ENCODE measurements at regions not wholly inside any gene's neighbourhood (a gene's known extent, or its start where the extent isn't known, plus 50 kb on each side); places are given as distances from the start of the nearest gene placed in this dataset.

DNA sequence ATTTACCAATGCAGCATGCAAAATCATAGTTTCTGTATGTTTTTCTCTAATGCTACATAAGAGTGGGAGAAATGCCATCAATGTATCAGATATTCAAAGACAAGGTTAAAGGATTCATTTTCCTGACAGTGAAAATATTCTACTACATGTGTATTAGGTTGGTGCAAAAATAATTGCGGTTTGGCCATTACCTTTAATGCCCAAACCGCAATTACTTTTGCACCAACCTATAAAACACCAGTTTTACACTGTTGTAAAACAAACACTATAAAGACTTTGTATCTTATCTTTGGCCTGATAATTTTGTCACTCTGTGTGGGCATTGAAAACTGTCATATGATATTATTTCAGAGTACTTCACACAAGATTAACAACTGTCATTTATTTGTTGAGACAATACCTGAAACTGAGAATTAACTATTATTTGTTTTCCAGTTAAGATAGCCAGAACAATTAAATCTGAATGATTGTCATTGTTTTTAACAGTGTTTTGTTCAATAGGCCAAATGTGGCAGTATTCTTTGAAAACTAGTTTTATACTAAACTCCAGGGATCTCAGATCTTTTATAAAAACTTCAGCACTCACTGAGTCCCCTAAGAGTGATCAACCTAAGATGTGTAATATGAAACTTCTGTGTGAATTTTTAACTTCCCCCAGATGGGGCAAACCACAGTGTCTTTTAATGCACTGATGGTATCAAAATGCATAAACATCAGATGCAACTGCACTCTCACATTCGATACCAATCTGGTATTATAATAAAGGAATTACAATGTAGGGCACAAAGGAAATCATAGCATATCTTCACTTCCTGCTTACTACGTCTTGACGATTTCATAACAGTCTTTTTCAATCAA, 53.8 kb upstream of the FBN2 start:
- peak; percentile 41 for DNase-seq (ENCODE audit: low read depth)

DNA sequence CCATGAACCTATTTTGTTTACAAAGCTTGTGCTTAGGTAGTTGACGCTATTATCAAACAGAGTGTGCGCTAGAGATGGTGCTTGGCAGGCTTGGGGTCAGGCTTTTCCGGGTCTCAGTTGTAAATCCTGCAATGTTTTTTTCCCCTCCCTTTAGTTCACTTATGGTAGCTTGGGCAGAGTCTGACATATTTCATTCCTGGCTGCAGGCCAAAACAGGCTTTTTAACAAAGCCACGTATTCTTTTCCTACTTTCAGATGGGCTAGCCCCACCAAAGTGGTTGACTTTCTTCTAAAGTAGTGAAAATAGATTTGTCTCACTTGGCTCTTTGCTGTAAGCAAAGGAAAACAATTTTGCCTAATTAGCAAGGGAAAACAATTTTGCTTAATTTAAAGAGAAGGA, 58.0 kb upstream of the FBN2 start:
- peak; percentile 35 for DNase-seq (ENCODE audit: low read depth)

DNA sequence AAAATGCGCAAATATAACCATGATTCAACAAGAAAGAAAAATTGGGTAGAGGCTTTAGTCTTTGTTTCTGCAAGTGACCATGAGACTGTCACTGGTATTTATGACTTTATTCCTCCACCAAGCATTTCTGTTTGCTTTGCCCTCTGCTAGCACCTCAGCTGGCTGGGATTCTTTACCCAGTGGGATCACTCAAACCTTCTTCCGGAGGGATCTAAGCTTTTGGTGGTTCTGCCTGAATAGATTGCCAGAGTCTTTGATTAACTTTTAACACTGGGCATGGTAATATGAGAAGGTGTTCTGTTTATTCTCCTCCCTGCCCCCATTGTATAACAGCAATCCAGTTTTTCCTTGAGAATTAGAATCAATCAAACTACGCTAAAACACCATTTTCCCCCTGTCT, 59.1 kb upstream of the FBN2 start:
- DNase-seq (ENCODE audit: low read depth) = no peak

GRCh38 chr5:128613128-128613527, 75.1 kb upstream of the FBN2 start:
- DNase-seq (ENCODE audit: low read depth) = no peak

GRCh38 chr5:128613766-128614165, 75.7 kb upstream of the FBN2 start:
- DNase-seq (ENCODE audit: low read depth) = peak; percentile 73

- DNase-seq (ENCODE audit: low read depth) = no peak
Observed at GRCh38 chr5:128615578-128615977, 77.5 kb upstream of the FBN2 start.

DNA sequence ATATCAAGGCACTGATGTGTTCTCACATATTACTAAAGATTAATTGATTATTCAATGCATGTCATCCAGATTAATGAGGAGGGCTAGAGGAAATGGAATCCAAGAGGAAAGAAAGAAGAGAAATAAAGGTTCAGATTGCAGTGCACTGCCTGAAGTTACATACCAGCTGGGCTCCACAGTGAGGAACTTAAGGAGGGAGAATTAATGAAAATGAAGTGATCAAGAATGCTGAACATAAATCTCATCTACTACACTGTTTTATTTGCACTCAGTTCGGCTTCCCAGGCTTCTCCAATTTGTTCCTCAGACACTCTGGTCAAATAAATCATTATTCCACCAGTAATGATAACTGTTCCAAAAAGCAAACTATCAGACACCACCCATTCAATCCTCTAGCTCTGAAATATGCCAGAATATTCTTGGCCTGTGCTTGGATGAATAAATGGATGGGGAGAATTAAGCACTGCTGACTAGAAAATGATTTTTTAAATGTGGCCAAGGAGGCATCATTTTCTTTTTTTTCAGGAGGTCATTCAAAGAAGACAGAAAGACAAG, 88.6 kb upstream of the FBN2 start:
- no peak for DNase-seq (ENCODE audit: low read depth)

GRCh38 chr5:128627939-128628338, 89.9 kb upstream of the FBN2 start:
- DNase-seq (ENCODE audit: low read depth) = no peak

- peak; percentile 77 for DNase-seq (ENCODE audit: low read depth)
Observed at GRCh38 chr5:128629157-128629556, 91.1 kb upstream of the FBN2 start.

DNA sequence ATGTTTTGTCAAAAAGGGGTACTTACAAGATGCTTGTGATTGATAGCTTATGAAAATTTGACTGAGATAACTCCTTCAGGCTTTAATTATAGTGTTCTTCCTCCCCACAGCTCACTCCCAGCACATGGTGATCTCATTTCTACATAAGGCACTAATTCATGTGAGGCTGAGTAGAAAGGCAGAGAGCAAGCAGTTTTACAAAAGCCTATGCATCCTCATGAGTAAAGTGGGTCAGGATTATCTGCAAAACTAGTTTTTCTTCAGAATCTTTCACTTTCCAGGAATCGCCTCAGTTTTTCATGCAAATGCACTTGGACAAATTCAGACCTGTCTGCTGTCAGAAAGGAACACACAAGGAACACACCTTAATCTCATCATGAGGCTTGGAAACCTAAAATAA, 92.1 kb upstream of the FBN2 start:
- DNase-seq (ENCODE audit: low read depth) = no peak

- DNase-seq (ENCODE audit: low read depth) = no peak
Observed at GRCh38 chr5:128631771-128632170, 93.7 kb upstream of the FBN2 start.

- DNase-seq (ENCODE audit: low read depth) = peak; percentile 68
Observed at GRCh38 chr5:128632264-128632663, 94.2 kb upstream of the FBN2 start.

GRCh38 chr5:128633901-128634300, 95.9 kb upstream of the FBN2 start:
- DNase-seq (ENCODE audit: low read depth) = peak; percentile 51

GRCh38 chr5:128635379-128635778, 97.3 kb upstream of the FBN2 start:
- no peak for DNase-seq (ENCODE audit: low read depth)

- peak; percentile 62 for DNase-seq (ENCODE audit: low read depth)
Observed at GRCh38 chr5:128636361-128636760, 98.3 kb upstream of the FBN2 start.

DNA sequence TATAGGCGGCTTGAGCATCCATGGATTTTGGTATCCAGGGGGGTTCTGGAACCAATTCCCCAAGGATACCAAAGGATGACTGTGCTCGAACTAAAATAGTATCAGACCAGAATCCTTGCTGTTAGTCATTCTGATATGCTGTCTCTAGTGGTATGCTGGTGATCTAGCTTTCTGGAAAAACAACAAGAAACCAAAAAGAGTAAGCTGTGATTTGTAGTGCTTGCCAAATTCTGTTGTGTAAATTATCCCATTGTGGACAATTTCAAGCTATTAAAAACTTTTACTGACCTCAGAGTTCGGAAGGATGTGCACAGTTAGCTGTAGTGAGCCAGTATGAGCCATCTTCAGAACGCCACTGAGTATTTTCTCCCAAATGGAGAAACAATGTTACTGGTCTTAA, 99.0 kb upstream of the FBN2 start:
- peak; percentile 95 for DNase-seq (ENCODE audit: low read depth)

DNA sequence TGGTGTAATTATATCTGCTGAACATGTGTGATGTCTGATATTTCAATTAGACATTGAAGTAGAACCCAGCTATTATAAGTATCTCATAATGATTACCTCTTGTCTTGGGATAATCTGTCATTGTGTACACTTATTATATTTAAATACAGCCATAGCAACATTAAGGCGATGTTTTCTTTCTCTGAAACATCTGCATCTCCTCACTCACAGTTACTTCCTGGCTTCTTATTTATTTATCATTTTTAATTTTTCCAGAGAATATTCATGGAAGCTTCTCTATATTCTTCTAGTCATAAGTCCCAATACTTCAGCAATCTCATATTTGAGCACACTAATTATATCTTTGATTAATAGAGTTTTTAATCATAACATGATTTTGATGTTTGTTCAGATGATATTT, 103.8 kb upstream of the FBN2 start:
- no peak for DNase-seq (ENCODE audit: low read depth)

DNA sequence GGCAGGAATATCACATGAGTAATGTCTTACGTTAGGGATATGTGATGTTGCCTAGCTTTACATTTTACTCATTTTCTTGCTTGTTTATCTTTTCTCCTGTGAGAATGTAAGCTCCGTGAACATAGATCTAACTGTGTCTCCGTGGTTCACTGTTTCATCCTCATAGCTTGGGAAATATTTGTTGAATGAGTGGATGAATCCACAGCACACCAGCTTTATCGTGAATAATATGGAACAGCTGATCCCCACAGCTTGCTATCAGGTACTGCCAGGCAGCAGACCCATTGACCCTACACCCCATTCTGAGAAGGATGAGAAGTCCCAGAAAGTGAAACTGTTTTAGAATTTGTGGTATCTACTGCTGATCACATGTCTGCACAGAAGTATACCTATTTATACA, 106.8 kb upstream of the FBN2 start:
- DNase-seq (ENCODE audit: low read depth) = peak; percentile 94

GRCh38 chr5:128645581-128645980, 107.5 kb upstream of the FBN2 start:
- peak; percentile 86 for DNase-seq (ENCODE audit: low read depth)

- DNase-seq (ENCODE audit: low read depth) = peak; percentile 44
Observed at GRCh38 chr5:128646176-128646575, 108.1 kb upstream of the FBN2 start.

DNA sequence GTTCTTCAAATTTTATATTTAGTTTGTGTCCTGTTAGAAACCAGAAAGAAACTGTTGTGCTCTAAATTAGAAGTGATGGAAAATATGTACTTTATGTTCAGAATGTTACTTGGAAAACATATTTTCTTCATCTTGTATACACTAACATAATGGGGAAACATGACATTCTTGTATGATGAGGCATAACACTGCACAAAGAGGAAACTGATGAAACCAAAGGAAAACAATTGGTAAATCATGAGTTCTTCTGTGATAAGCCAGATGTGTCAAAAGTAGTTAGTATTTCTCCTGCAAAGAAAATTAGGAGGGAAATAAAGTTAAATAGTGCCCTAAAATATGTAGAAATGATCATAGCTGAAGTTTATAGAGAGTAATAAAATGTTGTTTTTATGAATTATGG, 111.1 kb upstream of the FBN2 start:
- peak; percentile 80 for DNase-seq (ENCODE audit: low read depth)

- no peak for DNase-seq (ENCODE audit: low read depth)
Observed at GRCh38 chr5:128662997-128663396, 125.0 kb upstream of the FBN2 start.

DNA sequence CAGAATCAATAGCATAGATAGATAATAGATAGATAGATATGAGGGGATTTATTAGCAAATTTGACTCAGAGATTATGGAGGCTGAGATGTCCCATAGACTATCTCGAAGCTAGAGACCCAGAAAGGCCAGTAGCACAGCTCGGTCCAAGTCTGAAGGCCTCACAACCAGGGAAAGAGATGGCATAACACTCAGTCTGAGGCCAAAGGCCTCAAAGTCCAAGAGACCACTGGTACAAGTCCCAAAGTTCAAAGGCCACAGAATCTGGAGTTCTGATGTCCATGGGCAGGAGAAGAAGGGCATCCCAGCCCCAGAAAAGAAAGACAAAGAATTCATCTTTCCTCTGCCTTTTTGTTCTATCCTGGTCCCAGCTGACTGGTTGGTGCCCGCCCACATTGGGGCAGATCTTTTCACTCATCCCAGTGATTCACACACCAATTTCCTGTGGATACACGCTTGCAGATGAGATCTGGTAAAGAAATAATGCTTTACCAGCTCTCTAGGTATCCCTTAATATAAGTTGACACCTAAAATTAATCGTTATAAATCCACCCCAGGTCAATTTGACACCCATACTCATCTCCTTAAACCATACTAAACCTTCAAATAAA, 127.8 kb upstream of the FBN2 start:
- DNase-seq (ENCODE audit: low read depth) = peak; percentile 28

Measured in EH (cell line).